GM12878 (cell line): ENCODE measurements at regions not wholly inside any gene's neighbourhood (a gene's known extent, or its start where the extent isn't known, plus 50 kb on each side); places are given as distances from the start of the nearest gene placed in this dataset.

Experiments
- ATAC-seq: fragments of 200-7000 bp; cut with Tn5 transposase; 3 replicates; pipeline ENCODE4 v1.9.1; 2020; ENCODE audit warnings: mild to moderate bottlenecking, moderate library complexity
- BruUV-seq: library from RNA; stranded (reverse); fragments of 400-500 nt; replicated peaks from 2 replicates; lab custom pipeline; 2021; lab: Mats Ljungman, UMichigan
- CTCF ChIA-PET: fragments of 300-600 bp; sonication (Branson Sonifier 250); formaldehyde crosslinking; extraction: SDS; loops from one replicate; lab custom pipeline; 2021; ENCODE audit warnings: inconsistent platforms; lab: Yijun Ruan, JAX
- POLR2A ChIA-PET: fragments of 350-600 bp; formaldehyde crosslinking; extraction: SDS; loops from one replicate; lab custom pipeline; 2021; ENCODE audit warnings: inconsistent platforms; lab: Charles Lee
- RAD21 ChIA-PET: fragments of 300-600 bp; sonication (Branson Sonifier 250); formaldehyde crosslinking; loops from one replicate; lab custom pipeline; 2023; ENCODE audit warnings: antibody characterized with exemption; ENCODE audit not compliant: unreplicated experiment; lab: Charles Lee
- SMC1A ChIA-PET: fragments of 300-600 bp; sonication (Branson Sonifier 250); formaldehyde crosslinking; loops from one replicate; lab custom pipeline; 2023; ENCODE audit not compliant: unreplicated experiment, uncharacterized antibody; lab: Charles Lee
- DNase-seq: peaks from one replicate; pipeline ENCODE4 v3.0.0-alpha.2; 2011; ENCODE audit warnings: low read depth, low spot score
- FAIRE-seq: peaks from 3 replicates; lab custom pipeline; 2011; peaks lifted over from hg19 to GRCh38; lab: Jason Lieb, UNC
- H2AFZ ChIP-seq: 2 replicates; pipeline ENCODE4 v1.6.0; 2011; ENCODE audit warnings: low read depth, low read length, control low read depth; ENCODE audit not compliant: control insufficient read depth
- H3K27ac ChIP-seq: 2 replicates; pipeline ENCODE4 v1.5.1; 2011; ENCODE audit warnings: control low read depth; ENCODE audit not compliant: control insufficient read depth, insufficient read depth
- H3K27me3 ChIP-seq, 2 experiments: replicated peaks in 1 of 2; 2 replicates each; pipeline versions ENCODE4 v1.6.0 to v1.6.1; 2011; ENCODE audit warnings: low read length in 1 of 2; ENCODE audit not compliant: control insufficient read depth in 2 of 2, insufficient read depth in 2 of 2
- H3K36me3 ChIP-seq, 2 experiments: 2 replicates each; pipeline ENCODE4 v1.5.1; 2011; ENCODE audit warnings: low read length in 1 of 2; ENCODE audit not compliant: control insufficient read depth in 2 of 2, insufficient read depth in 2 of 2
- H3K4me1 ChIP-seq: 2 replicates; pipeline ENCODE4 v1.6.1; 2011; ENCODE audit warnings: mild to moderate bottlenecking, low read length, moderate library complexity, mixed read lengths; ENCODE audit not compliant: control insufficient read depth, insufficient read depth
- H3K4me2 ChIP-seq: 2 replicates; pipeline ENCODE4 v1.6.0; 2011; ENCODE audit warnings: control low read depth; ENCODE audit not compliant: control insufficient read depth, insufficient read depth
- H3K4me3 ChIP-seq: fragments of 200-600 bp; sonication (generic); 2 replicates; pipeline ENCODE4 v1.5.1; 2016
- H3K79me2 ChIP-seq: 2 replicates; pipeline ENCODE4 v1.6.0; 2011; ENCODE audit warnings: low read length; ENCODE audit not compliant: control insufficient read depth, insufficient read depth
- H3K9ac ChIP-seq: 2 replicates; pipeline ENCODE4 v1.8.0; 2011; ENCODE audit warnings: low read length, control low read depth, mixed read lengths; ENCODE audit not compliant: control insufficient read depth, insufficient read depth
- H3K9me3 ChIP-seq: replicated peaks from 3 replicates; pipeline ENCODE4 v1.5.1; 2011; ENCODE audit warnings: mild to moderate bottlenecking, low read length; ENCODE audit not compliant: control insufficient read depth, insufficient read depth
- H4K20me1 ChIP-seq: 2 replicates; pipeline ENCODE4 v1.6.0; 2011; ENCODE audit not compliant: control insufficient read depth, insufficient read depth
- BACH1 ChIP-seq: fragments of 450-650 bp; IDR thresholded peaks from 2 replicates; pipeline ENCODE4 v1.6.1; 2017; ENCODE audit warnings: mild to moderate bottlenecking, borderline replicate concordance
- CBX5 ChIP-seq: sonication (generic); IDR thresholded peaks from 2 replicates; pipeline ENCODE4 v1.6.1; 2016; ENCODE audit warnings: low read depth, moderate library complexity, mild to moderate bottlenecking, inconsistent platforms
- CREM ChIP-seq: IDR thresholded peaks from 2 replicates; pipeline ENCODE4 v1.6.1; 2014; ENCODE audit warnings: antibody characterized with exemption, low read depth
- NR2C1 ChIP-seq: fragments of 450-650 bp; IDR thresholded peaks from 2 replicates; pipeline ENCODE4 v1.6.1; 2017; ENCODE audit warnings: antibody characterized with exemption, mild to moderate bottlenecking, moderate library complexity
- POLR2AphosphoS5 ChIP-seq: IDR thresholded peaks from 2 replicates; pipeline ENCODE4 v1.6.1; 2011; ENCODE audit warnings: mild to moderate bottlenecking, low read length, inconsistent platforms
- RB1 ChIP-seq: fragments of 450-650 bp; formaldehyde crosslinking; IDR thresholded peaks from 2 replicates; pipeline ENCODE4 v1.6.1; 2017; ENCODE audit warnings: mild to moderate bottlenecking, borderline replicate concordance
- RCOR1 ChIP-seq: conservative IDR thresholded peaks from 2 replicates; pipeline ENCODE4 v1.6.1; 2012; ENCODE audit warnings: low read depth, low read length, improper control_type of control experiment
- RELA ChIP-seq: fragments of 450-650 bp; IDR thresholded peaks from 2 replicates; pipeline ENCODE4 v1.8.0; 2014; ENCODE audit warnings: borderline replicate concordance; ENCODE audit not compliant: partially characterized antibody
- RFX5 ChIP-seq: IDR thresholded peaks from 2 replicates; pipeline ENCODE4 v1.6.1; 2011; ENCODE audit warnings: low read depth, low read length, improper control_type of control experiment
- WGBS: methylation state at CpG from one replicate; pipeline ENCODE4 v1.1.6; 2016; ENCODE audit warnings: low lambda C conversion rate; ENCODE audit not compliant: insufficient replicate concordance, insufficient coverage; ENCODE audit errors: missing lambda C conversion rate; 5-methylcytosine and 5-hydroxymethylcytosine counted together
- in situ Hi-C: fragments of 300-500 bp; cut with MboI; formaldehyde crosslinking; loops from 9 replicates; pipeline ENCODE4 v1.14.3; 2018; ENCODE audit warnings: mixed read lengths
- intact Hi-C: fragments of 100-400 bp; cut with micrococcal nuclease; formaldehyde crosslinking; loops from one replicate; pipeline ENCODE4 v1.14.2; 2022; ENCODE audit not compliant: unreplicated experiment
- TF ChIP-seq, protein P1 (sequence below): fragments of 450-650 bp; IDR thresholded peaks from 2 replicates; pipeline ENCODE4 v1.6.1; 2017; ENCODE audit warnings: mild to moderate bottlenecking, moderate library complexity
- TF ChIP-seq, protein P2 (sequence below): fragments of 150-350 bp; IDR thresholded peaks from 2 replicates; pipeline ENCODE4 v1.6.1; 2016; ENCODE audit warnings: low read depth, low read length

DNA sequence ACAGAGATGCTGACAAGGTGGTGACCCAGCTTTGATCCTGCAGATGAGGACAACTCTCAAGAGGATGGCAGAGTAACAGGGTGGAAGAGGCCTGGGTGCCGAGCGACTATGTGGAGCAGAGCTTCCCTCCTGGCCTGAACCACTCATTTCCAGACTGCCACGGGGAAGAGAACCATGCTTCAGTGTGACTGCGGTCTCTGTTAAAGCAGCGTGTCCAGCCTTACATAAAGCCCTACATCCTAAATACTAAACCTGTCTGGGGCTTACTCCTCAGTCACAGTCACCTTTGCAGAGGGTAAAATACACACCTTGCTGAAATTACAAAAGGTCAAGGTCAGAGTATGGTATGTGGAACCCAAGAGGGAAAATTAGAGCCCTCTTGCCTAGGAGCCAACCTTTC, 312.9 kb downstream of the CDC5L start:
- H3K4me2 ChIP-seq = no peak overlapping the region
- POLR2A ChIA-PET = no interaction called here
- TF ChIP-seq RB1 (no peak), RCOR1 (no peak), BACH1 (no peak), NR2C1 (no peak), CREM (no peak), POLR2AphosphoS5 (no peak), RELA (no peak), CBX5 (no peak), RFX5 (no peak)
- TF ChIP-seq, protein P1, sequence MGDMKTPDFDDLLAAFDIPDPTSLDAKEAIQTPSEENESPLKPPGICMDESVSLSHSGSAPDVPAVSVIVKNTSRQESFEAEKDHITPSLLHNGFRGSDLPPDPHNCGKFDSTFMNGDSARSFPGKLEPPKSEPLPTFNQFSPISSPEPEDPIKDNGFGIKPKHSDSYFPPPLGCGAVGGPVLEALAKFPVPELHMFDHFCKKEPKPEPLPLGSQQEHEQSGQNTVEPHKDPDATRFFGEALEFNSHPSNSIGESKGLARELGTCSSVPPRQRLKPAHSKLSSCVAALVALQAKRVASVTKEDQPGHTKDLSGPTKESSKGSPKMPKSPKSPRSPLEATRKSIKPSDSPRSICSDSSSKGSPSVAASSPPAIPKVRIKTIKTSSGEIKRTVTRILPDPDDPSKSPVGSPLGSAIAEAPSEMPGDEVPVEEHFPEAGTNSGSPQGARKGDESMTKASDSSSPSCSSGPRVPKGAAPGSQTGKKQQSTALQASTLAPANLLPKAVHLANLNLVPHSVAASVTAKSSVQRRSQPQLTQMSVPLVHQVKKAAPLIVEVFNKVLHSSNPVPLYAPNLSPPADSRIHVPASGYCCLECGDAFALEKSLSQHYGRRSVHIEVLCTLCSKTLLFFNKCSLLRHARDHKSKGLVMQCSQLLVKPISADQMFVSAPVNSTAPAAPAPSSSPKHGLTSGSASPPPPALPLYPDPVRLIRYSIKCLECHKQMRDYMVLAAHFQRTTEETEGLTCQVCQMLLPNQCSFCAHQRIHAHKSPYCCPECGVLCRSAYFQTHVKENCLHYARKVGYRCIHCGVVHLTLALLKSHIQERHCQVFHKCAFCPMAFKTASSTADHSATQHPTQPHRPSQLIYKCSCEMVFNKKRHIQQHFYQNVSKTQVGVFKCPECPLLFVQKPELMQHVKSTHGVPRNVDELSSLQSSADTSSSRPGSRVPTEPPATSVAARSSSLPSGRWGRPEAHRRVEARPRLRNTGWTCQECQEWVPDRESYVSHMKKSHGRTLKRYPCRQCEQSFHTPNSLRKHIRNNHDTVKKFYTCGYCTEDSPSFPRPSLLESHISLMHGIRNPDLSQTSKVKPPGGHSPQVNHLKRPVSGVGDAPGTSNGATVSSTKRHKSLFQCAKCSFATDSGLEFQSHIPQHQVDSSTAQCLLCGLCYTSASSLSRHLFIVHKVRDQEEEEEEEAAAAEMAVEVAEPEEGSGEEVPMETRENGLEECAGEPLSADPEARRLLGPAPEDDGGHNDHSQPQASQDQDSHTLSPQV = no peak
- TF ChIP-seq, protein P2, sequence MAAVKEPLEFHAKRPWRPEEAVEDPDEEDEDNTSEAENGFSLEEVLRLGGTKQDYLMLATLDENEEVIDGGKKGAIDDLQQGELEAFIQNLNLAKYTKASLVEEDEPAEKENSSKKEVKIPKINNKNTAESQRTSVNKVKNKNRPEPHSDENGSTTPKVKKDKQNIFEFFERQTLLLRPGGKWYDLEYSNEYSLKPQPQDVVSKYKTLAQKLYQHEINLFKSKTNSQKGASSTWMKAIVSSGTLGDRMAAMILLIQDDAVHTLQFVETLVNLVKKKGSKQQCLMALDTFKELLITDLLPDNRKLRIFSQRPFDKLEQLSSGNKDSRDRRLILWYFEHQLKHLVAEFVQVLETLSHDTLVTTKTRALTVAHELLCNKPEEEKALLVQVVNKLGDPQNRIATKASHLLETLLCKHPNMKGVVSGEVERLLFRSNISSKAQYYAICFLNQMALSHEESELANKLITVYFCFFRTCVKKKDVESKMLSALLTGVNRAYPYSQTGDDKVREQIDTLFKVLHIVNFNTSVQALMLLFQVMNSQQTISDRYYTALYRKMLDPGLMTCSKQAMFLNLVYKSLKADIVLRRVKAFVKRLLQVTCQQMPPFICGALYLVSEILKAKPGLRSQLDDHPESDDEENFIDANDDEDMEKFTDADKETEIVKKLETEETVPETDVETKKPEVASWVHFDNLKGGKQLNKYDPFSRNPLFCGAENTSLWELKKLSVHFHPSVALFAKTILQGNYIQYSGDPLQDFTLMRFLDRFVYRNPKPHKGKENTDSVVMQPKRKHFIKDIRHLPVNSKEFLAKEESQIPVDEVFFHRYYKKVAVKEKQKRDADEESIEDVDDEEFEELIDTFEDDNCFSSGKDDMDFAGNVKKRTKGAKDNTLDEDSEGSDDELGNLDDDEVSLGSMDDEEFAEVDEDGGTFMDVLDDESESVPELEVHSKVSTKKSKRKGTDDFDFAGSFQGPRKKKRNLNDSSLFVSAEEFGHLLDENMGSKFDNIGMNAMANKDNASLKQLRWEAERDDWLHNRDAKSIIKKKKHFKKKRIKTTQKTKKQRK = no peak
- TF ChIP-seq, all 136 proteins: peak for 0
- Histone ChIP-seq H3K4me1 (peaks cover 9% of the 10 kb centered on the region), H3K9me3 (no peaks in the 10 kb centered on the region; the same call in 2 of the 3 replicates), H3K27me3 (no peaks in the 10 kb centered on the region), H2AFZ (no peak overlapping the region), H3K36me3 (no peaks in the 10 kb centered on the region), H3K4me3 (no peak overlapping the region), H3K9ac (no peak overlapping the region), H3K79me2 (no peaks in the 10 kb centered on the region), H3K27ac (no peak overlapping the region), H4K20me1 (no peaks in the 10 kb centered on the region)
- SMC1A ChIA-PET = no interaction called here
- in situ Hi-C loops (no loop called here), intact Hi-C loops (no loop called here)
- CTCF ChIA-PET = interaction anchor here (1.4 to 1.8 kb wide), 3 partner anchors 15 to 210 kb away, joined by 3 to 6 read pairs (median 3); no protein-coding TSS in a partner anchor
- ATAC-seq (no peak), DNase-seq (no peak), FAIRE-seq (no peak)
- RAD21 ChIA-PET = interaction anchor here (1.1 kb wide), 1 partner anchor 235 kb away, joined by 3 read pairs; no protein-coding TSS in a partner anchor
- BruUV-seq = no TSS peak
- WGBS = 42% methylated on average over 5 of the region's 5 CpGs
